ENCODE measurements at regions not wholly inside any gene's neighbourhood (a gene's known extent, or its start where the extent isn't known, plus 50 kb on each side); places are given as distances from the start of the nearest gene placed in this dataset.

DNA sequence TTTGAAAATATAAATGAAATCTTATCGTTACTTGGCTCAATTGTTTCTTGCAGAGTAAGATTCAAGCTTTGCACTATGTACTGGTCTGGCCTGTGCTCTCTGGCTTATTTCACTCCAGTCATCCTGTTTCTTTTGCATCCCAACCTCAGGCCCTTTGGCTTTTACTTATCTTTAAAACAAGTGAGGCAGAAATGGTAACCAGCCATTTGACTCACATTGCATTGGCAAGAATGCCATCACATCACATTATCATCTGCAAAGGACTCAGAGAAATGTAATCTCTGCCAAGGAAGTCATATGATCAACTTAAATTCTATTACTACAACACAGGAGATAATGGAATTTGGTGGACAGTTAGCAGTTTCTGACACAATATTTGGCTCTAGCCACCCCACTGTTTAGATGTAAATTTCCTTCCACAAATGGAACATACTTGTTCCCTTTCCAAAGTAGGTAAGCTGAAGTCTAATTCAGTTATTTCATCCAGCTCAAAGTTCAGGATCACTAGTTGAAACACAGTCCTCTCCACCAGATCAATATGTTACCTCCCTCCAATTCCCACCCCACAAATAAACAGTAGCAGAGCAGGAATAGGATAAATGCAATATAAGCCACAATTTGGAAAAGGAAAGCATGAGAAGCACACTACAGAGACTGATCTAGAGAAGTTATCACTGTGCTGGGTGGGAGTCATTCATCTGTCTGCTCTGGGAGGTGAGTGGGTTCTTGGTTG, 65.0 kb upstream of the DSC1 start:
- TF ChIP-seq, protein P1, sequence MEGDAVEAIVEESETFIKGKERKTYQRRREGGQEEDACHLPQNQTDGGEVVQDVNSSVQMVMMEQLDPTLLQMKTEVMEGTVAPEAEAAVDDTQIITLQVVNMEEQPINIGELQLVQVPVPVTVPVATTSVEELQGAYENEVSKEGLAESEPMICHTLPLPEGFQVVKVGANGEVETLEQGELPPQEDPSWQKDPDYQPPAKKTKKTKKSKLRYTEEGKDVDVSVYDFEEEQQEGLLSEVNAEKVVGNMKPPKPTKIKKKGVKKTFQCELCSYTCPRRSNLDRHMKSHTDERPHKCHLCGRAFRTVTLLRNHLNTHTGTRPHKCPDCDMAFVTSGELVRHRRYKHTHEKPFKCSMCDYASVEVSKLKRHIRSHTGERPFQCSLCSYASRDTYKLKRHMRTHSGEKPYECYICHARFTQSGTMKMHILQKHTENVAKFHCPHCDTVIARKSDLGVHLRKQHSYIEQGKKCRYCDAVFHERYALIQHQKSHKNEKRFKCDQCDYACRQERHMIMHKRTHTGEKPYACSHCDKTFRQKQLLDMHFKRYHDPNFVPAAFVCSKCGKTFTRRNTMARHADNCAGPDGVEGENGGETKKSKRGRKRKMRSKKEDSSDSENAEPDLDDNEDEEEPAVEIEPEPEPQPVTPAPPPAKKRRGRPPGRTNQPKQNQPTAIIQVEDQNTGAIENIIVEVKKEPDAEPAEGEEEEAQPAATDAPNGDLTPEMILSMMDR (conservative IDR thresholded peaks at IDR 0.05) = no peak
- no peak for TF ChIP-seq ZFX (IDR thresholded peaks at IDR 0.05)
- no peak overlapping the region for H3K27ac ChIP-seq

DNA sequence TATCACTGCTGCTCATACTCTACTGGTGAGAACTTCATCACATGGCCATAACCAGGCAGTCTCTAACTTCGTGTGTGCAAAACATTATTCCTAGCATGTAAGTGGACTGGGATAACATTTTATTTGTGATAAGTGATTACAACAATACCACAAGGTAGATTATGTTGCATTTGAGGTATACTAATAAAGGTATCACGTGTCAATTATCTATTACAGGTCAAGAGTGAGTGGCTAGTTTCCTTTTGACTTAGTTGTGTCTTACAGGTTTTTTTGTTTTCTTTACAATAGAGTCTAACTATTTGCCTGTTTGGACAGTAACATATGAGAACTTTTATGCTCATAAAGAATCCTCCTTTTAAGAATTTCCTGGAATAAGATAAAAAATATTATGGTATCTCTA, 67.2 kb upstream of the DSC1 start:
- TF ChIP-seq, protein P1 (conservative IDR thresholded peaks at IDR 0.05) = no peak
- TF ChIP-seq ZFX (IDR thresholded peaks at IDR 0.05) = no peak
- no peak overlapping the region for H3K27ac ChIP-seq

DNA sequence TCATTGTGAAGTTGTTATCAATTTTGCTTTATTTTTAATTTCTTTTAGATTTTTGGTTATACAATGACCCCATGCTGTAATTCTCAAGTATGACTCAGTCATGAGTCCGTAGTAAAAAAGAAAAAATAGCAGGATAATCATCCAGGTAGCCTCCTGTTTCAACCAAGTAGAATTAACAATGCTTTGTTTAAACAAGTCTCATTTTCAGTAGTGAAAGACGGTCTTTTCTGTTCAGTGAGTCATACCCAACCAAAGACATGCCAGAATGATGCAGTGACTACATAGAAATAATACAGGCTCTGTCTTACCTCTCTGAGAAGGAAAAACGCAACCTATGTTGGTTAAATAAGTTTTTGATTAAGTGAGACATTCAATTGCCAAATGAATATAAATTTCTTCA, 67.8 kb upstream of the DSC1 start:
- no peak overlapping the region for H3K27ac ChIP-seq
- no peak for TF ChIP-seq ZFX (IDR thresholded peaks at IDR 0.05)
- TF ChIP-seq, protein P1 (conservative IDR thresholded peaks at IDR 0.05) = no peak

GRCh38 chr18:31232013-31232412, 69.4 kb upstream of the DSC1 start:
- TF ChIP-seq, protein P1 (conservative IDR thresholded peaks at IDR 0.05) = no peak
- H3K27ac ChIP-seq = no peak overlapping the region

GRCh38 chr18:31232775-31233424, 70.2 kb upstream of the DSC1 start:
- TF ChIP-seq, protein P1 (conservative IDR thresholded peaks at IDR 0.05) = no peak
- TF ChIP-seq ZFX (IDR thresholded peaks at IDR 0.05) = no peak
- no peak overlapping the region for H3K27ac ChIP-seq

DNA sequence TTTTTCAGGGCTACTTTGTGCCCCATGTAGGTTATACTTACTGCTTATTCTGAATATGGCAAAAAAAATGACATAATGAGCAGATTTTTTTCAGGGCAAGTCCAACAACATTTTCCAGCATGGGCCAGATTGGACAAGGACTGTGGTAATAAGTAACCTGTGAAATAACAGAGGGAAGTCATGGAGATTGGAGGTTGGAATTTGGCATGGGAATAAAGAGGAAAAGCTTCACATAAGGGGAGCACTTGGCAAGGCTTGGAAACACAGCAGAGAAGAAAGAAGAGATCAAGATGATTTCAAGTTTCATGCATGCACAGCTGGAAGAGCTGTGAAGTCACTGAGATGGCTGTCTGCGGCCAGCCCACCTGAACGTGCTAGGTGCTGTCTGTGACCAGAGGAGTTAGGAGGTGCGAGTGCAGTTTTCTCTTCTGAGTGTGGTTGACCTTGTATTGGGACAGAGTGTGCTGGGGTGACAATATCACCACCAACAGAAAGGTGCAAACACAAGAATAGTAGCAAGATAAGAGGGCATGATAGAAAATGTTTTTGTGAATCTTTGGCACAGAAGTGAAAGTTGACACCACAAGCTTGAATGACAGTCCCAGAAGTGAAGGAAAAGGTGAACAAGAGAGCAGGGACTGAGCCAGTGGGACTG, 71.1 kb upstream of the DSC1 start:
- no peak for TF ChIP-seq ZFX (IDR thresholded peaks at IDR 0.05)
- TF ChIP-seq, protein P1 (conservative IDR thresholded peaks at IDR 0.05) = no peak
- H3K27ac ChIP-seq = no peak overlapping the region

GRCh38 chr18:31235856-31236255, 73.2 kb upstream of the DSC1 start:
- no peak for TF ChIP-seq ZFX (IDR thresholded peaks at IDR 0.05)
- TF ChIP-seq, protein P1 (conservative IDR thresholded peaks at IDR 0.05) = no peak
- no peak overlapping the region for H3K27ac ChIP-seq

Measured in C4-2B (cell line).